ENCODE measurements at regions not wholly inside any gene's neighbourhood (a gene's known extent, or its start where the extent isn't known, plus 50 kb on each side); places are given as distances from the start of the nearest gene placed in this dataset.

DNA sequence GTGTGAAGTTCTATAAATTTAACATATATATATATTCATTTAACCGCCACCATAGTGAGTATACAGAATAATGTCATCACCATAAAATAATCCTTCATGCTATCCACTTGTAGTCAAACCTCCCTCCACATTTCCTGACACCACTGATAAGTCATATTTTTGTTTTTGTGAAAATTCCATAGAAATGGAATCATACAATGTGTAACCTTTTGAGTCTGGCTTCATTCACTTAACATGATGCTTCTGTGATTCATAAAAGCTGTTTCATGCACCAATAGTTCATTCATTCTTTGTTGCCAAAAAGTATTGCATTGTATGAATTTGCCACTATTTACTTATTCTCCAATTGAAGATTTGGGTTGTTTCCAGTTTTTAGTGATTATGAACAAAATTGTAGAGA lies 497.5 kb upstream of the PCDH20 start:
- no peak overlapping the region for H3K4me3 ChIP-seq (ENCODE audit: control insufficient read depth in 1 of 7, extremely low read depth in 1 of 7, insufficient read depth in 4 of 7, low read depth in 2 of 7, low read length in 6 of 7)
- H3K36me3 ChIP-seq (ENCODE audit: control insufficient read depth in 4 of 4, insufficient read depth in 4 of 4, low read length in 3 of 4) = no peaks in the 10 kb centered on the region
- no peaks in the 10 kb centered on the region for H3K27me3 ChIP-seq (replicated peaks in 2 of 5; ENCODE audit: control insufficient read depth in 4 of 5, insufficient read depth in 5 of 5, low read length in 4 of 5)
- no peak for DNase-seq
- ChIA-PET POLR2A (no interaction called here), CTCF (no interaction called here)
- WGBS (ENCODE audit: insufficient coverage) = no CpG with 5 or more reads among the region's 1 CpG
- H3K27ac ChIP-seq (ENCODE audit: insufficient read depth in 1 of 2, low read depth in 1 of 2, low read length in 2 of 2, poor library complexity in 1 of 2, severe bottlenecking in 2 of 2) = no peak overlapping the region
- H3K4me1 ChIP-seq (ENCODE audit: control extremely low read depth in 1 of 4, control insufficient read depth in 4 of 4, insufficient read depth in 4 of 4, low read length in 3 of 4) = no peaks in the 10 kb centered on the region
- H3K9me3 ChIP-seq (ENCODE audit: control extremely low read depth in 1 of 5, control insufficient read depth in 4 of 5, insufficient read depth in 2 of 5, low read depth in 1 of 5, low read length in 4 of 5) = peaks cover 0 to 1% (median 0%) of the 10 kb centered on the region in 5 experiments

GRCh38 chr13:61908906-61909615 lies 493.4 kb upstream of the PCDH20 start:
- 87% methylated on average over 2 of the region's 3 CpGs for WGBS (ENCODE audit: insufficient coverage)
- Histone ChIP-seq H3K4me1 (ENCODE audit: control extremely low read depth in 1 of 4, control insufficient read depth in 4 of 4, insufficient read depth in 4 of 4, low read length in 3 of 4) (no peaks in the 10 kb centered on the region), H3K27me3 (replicated peaks in 2 of 5; ENCODE audit: control insufficient read depth in 4 of 5, insufficient read depth in 5 of 5, low read length in 4 of 5) (no peaks in the 10 kb centered on the region), H3K4me3 (ENCODE audit: control insufficient read depth in 1 of 7, extremely low read depth in 1 of 7, insufficient read depth in 4 of 7, low read depth in 2 of 7, low read length in 6 of 7) (no peak overlapping the region), H3K36me3 (ENCODE audit: control insufficient read depth in 4 of 4, insufficient read depth in 4 of 4, low read length in 3 of 4) (no peaks in the 10 kb centered on the region), H3K9me3 (ENCODE audit: control extremely low read depth in 1 of 5, control insufficient read depth in 4 of 5, insufficient read depth in 2 of 5, low read depth in 1 of 5, low read length in 4 of 5) (no peaks in the 10 kb centered on the region), H3K27ac (ENCODE audit: insufficient read depth in 1 of 2, low read depth in 1 of 2, low read length in 2 of 2, poor library complexity in 1 of 2, severe bottlenecking in 2 of 2) (no peak overlapping the region)
- ChIA-PET CTCF (no interaction called here), POLR2A (no interaction called here)
- DNase-seq = no peak

DNA sequence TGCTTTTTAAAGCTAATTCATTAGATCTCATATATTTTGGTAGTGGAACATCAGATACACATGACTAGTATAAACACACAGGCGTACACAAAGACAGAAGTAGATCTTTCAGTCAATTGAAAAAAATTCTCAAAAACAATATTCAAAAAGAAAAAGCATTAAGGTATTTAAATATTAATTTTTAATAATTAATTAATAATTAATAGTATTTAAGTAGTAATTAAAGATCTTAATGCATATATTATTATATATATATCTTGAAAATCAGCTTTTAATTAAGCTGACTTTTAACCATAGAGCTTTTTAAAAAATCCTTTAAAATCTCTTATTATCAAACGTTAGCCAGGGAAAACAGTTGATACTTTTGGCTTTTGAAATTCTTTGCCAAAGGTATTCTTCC lies 489.4 kb upstream of the PCDH20 start:
- CTCF ChIA-PET = no interaction called here
- POLR2A ChIA-PET = no interaction called here
- 100% methylated on average over 1 of the region's 2 CpGs for WGBS (ENCODE audit: insufficient coverage)
- Histone ChIP-seq H3K9me3 (ENCODE audit: control extremely low read depth in 1 of 5, control insufficient read depth in 4 of 5, insufficient read depth in 2 of 5, low read depth in 1 of 5, low read length in 4 of 5) (no peaks in the 10 kb centered on the region), H3K27me3 (replicated peaks in 2 of 5; ENCODE audit: control insufficient read depth in 4 of 5, insufficient read depth in 5 of 5, low read length in 4 of 5) (no peaks in the 10 kb centered on the region), H3K36me3 (ENCODE audit: control insufficient read depth in 4 of 4, insufficient read depth in 4 of 4, low read length in 3 of 4) (no peaks in the 10 kb centered on the region), H3K27ac (ENCODE audit: insufficient read depth in 1 of 2, low read depth in 1 of 2, low read length in 2 of 2, poor library complexity in 1 of 2, severe bottlenecking in 2 of 2) (no peak overlapping the region), H3K4me1 (ENCODE audit: control extremely low read depth in 1 of 4, control insufficient read depth in 4 of 4, insufficient read depth in 4 of 4, low read length in 3 of 4) (no peaks in the 10 kb centered on the region), H3K4me3 (ENCODE audit: control insufficient read depth in 1 of 7, extremely low read depth in 1 of 7, insufficient read depth in 4 of 7, low read depth in 2 of 7, low read length in 6 of 7) (no peak overlapping the region)
- no peak for DNase-seq

DNA sequence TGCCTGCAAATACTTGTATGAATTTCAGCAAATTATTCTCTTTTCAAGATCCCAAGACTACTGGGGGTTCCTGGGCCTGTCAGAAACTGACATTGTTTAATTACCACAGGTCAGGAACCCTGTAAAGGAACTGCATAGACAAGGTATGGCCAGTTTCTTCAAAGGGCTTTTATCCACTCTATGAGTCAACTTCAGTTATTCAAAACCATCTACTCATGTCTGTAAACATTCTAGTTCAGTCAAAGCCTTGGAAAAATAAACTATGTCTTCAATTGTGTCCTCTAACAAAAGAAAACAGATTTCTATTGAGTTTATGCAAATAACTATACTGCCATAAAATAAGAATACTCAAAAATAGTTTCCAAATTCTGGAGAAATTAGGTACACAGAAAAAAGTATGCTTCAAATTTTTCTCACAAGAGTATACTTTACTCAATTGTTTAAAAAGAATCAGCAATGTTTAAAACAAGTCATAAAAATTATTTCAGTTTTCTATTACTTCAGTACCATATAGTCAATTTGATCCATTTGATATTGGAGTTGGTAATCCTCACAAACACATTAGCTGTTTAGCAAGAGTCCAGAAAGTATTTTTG lies 486.4 kb upstream of the PCDH20 start:
- ChIA-PET POLR2A (no interaction called here), CTCF (no interaction called here)
- no peak for DNase-seq
- Histone ChIP-seq H3K36me3 (ENCODE audit: control insufficient read depth in 4 of 4, insufficient read depth in 4 of 4, low read length in 3 of 4) (no peaks in the 10 kb centered on the region), H3K9me3 (ENCODE audit: control extremely low read depth in 1 of 5, control insufficient read depth in 4 of 5, insufficient read depth in 2 of 5, low read depth in 1 of 5, low read length in 4 of 5) (no peaks in the 10 kb centered on the region), H3K4me3 (ENCODE audit: control insufficient read depth in 1 of 7, extremely low read depth in 1 of 7, insufficient read depth in 4 of 7, low read depth in 2 of 7, low read length in 6 of 7) (no peak overlapping the region), H3K27ac (ENCODE audit: insufficient read depth in 1 of 2, low read depth in 1 of 2, low read length in 2 of 2, poor library complexity in 1 of 2, severe bottlenecking in 2 of 2) (no peak overlapping the region), H3K4me1 (ENCODE audit: control extremely low read depth in 1 of 4, control insufficient read depth in 4 of 4, insufficient read depth in 4 of 4, low read length in 3 of 4) (no peaks in the 10 kb centered on the region), H3K27me3 (replicated peaks in 2 of 5; ENCODE audit: control insufficient read depth in 4 of 5, insufficient read depth in 5 of 5, low read length in 4 of 5) (no peaks in the 10 kb centered on the region)

DNA sequence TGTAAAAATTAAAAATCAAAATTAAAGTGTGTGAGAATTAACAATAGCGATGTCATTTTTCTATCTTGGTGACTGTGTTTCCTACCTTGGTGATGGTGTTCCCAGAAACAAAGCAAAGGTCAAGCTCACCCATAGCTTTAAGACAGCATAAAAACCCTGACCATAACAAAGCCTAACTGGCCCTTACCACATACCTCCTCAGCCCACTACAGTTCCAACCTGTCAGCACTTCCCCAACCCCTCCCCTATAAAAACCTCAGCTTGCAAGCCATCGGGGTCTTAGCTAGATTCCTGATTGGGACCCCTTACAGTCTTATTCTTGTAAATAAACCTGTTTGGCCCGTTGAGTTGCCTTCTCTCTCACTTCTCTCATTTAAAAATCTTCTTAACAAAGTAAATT lies 484.4 kb upstream of the PCDH20 start:
- no peaks in the 10 kb centered on the region for H3K9me3 ChIP-seq (ENCODE audit: control extremely low read depth in 1 of 5, control insufficient read depth in 4 of 5, insufficient read depth in 2 of 5, low read depth in 1 of 5, low read length in 4 of 5)
- no peak overlapping the region for H3K27ac ChIP-seq (ENCODE audit: insufficient read depth in 1 of 2, low read depth in 1 of 2, low read length in 2 of 2, poor library complexity in 1 of 2, severe bottlenecking in 2 of 2)
- ChIA-PET CTCF (no interaction called here), POLR2A (no interaction called here)
- no peaks in the 10 kb centered on the region for H3K36me3 ChIP-seq (ENCODE audit: control insufficient read depth in 4 of 4, insufficient read depth in 4 of 4, low read length in 3 of 4)
- H3K4me1 ChIP-seq (ENCODE audit: control extremely low read depth in 1 of 4, control insufficient read depth in 4 of 4, insufficient read depth in 4 of 4, low read length in 3 of 4) = no peaks in the 10 kb centered on the region
- no peak overlapping the region for H3K4me3 ChIP-seq (ENCODE audit: control insufficient read depth in 1 of 7, extremely low read depth in 1 of 7, insufficient read depth in 4 of 7, low read depth in 2 of 7, low read length in 6 of 7)
- DNase-seq = no peak
- no peaks in the 10 kb centered on the region for H3K27me3 ChIP-seq (replicated peaks in 2 of 5; ENCODE audit: control insufficient read depth in 4 of 5, insufficient read depth in 5 of 5, low read length in 4 of 5)
- 17% methylated on average over 1 of the region's 3 CpGs for WGBS (ENCODE audit: insufficient coverage)

GRCh38 chr13:61898207-61898606 lies 482.6 kb upstream of the PCDH20 start:
- no peak for DNase-seq
- Histone ChIP-seq H3K4me3 (ENCODE audit: control insufficient read depth in 1 of 7, extremely low read depth in 1 of 7, insufficient read depth in 4 of 7, low read depth in 2 of 7, low read length in 6 of 7) (no peak overlapping the region), H3K27ac (ENCODE audit: insufficient read depth in 1 of 2, low read depth in 1 of 2, low read length in 2 of 2, poor library complexity in 1 of 2, severe bottlenecking in 2 of 2) (no peak overlapping the region), H3K36me3 (ENCODE audit: control insufficient read depth in 4 of 4, insufficient read depth in 4 of 4, low read length in 3 of 4) (no peaks in the 10 kb centered on the region), H3K9me3 (ENCODE audit: control extremely low read depth in 1 of 5, control insufficient read depth in 4 of 5, insufficient read depth in 2 of 5, low read depth in 1 of 5, low read length in 4 of 5) (no peaks in the 10 kb centered on the region), H3K4me1 (ENCODE audit: control extremely low read depth in 1 of 4, control insufficient read depth in 4 of 4, insufficient read depth in 4 of 4, low read length in 3 of 4) (no peaks in the 10 kb centered on the region), H3K27me3 (replicated peaks in 2 of 5; ENCODE audit: control insufficient read depth in 4 of 5, insufficient read depth in 5 of 5, low read length in 4 of 5) (no peaks in the 10 kb centered on the region)
- POLR2A ChIA-PET = no interaction called here
- WGBS (ENCODE audit: insufficient coverage) = no CpG with 5 or more reads among the region's 2 CpGs
- CTCF ChIA-PET = no interaction called here

DNA sequence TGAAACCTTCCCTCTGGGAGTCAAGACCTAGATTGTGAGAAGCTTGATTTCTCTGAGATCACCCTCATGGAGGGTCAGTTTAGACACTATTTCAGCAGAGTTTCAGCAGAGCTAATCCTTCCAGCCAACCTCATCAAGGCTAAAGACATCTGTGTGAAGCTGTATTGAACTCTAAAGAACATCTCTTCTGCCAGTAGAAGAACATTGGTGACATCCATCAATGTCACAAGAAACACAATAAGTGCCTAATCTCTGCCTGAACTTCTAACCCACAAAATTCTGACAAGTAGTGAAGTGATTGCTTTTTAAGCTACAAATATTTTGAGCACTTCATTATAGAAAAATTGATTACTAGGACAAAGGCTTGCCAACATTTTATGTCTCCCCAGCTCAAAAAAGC lies 475.8 kb upstream of the PCDH20 start:
- H3K9me3 ChIP-seq (ENCODE audit: control extremely low read depth in 1 of 5, control insufficient read depth in 4 of 5, insufficient read depth in 2 of 5, low read depth in 1 of 5, low read length in 4 of 5) = no peaks in the 10 kb centered on the region
- H3K27me3 ChIP-seq (replicated peaks in 2 of 5; ENCODE audit: control insufficient read depth in 4 of 5, insufficient read depth in 5 of 5, low read length in 4 of 5) = no peaks in the 10 kb centered on the region
- no peaks in the 10 kb centered on the region for H3K4me1 ChIP-seq (ENCODE audit: control extremely low read depth in 1 of 4, control insufficient read depth in 4 of 4, insufficient read depth in 4 of 4, low read length in 3 of 4)
- ChIA-PET POLR2A (no interaction called here), CTCF (no interaction called here)
- H3K4me3 ChIP-seq (ENCODE audit: control insufficient read depth in 1 of 7, extremely low read depth in 1 of 7, insufficient read depth in 4 of 7, low read depth in 2 of 7, low read length in 6 of 7) = no peak overlapping the region
- H3K36me3 ChIP-seq (ENCODE audit: control insufficient read depth in 4 of 4, insufficient read depth in 4 of 4, low read length in 3 of 4) = no peaks in the 10 kb centered on the region
- no peak for DNase-seq
- H3K27ac ChIP-seq (ENCODE audit: insufficient read depth in 1 of 2, low read depth in 1 of 2, low read length in 2 of 2, poor library complexity in 1 of 2, severe bottlenecking in 2 of 2) = no peak overlapping the region
